ENCODE measurements at regions not wholly inside any gene's neighbourhood (a gene's known extent, or its start where the extent isn't known, plus 50 kb on each side); places are given as distances from the start of the nearest gene placed in this dataset.
"Not testable (repeated sequence)": the region's sequence is repeated elsewhere in the genome, so short reads cannot be mapped to it uniquely, and the experiment has no call there.

DNA sequence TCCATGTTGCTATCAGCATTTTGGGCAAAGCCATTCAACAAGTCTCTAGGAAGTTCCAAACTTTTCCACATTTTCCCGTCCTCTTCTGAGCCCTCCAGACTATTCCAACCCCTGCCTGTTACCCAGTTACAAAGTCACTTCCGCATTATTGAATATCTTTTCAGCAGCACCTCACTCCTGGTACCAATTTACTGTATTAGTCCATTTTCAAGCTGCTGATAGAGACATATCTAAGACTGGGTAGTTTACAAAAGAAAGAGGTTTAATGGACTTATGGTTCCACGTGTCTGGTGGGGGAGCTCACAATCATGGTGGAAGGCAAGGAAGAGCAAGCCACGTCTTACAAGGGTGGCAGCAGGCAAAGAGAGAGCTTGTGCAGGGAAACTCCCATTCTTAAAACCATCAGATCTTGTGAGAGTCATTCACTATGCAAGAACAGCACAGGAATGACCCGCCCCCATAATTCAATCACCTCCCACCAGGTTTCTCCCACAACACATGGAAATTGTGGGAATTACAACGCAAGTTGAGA, 435.6 kb upstream of the GRM7 start:
- H3K36me3 ChIP-seq, result no peaks in the 10 kb centered on the region
- no peak for DNase-seq
- H3K4me1 ChIP-seq (ENCODE audit: insufficient read depth), result no peaks in the 10 kb centered on the region
- no peak overlapping the region for H3K27ac ChIP-seq
- intact Hi-C loops (cut with DNase I), result no loop called here
- no peaks in the 10 kb centered on the region for H3K27me3 ChIP-seq
- peaks cover 0 to 4% of the 10 kb centered on the region in 2 donors for H3K9me3 ChIP-seq
- 85 to 90% (median 90%) methylated on average over 6 of the region's 6 CpGs for WGBS, 3 donors
- TF ChIP-seq, protein P1, sequence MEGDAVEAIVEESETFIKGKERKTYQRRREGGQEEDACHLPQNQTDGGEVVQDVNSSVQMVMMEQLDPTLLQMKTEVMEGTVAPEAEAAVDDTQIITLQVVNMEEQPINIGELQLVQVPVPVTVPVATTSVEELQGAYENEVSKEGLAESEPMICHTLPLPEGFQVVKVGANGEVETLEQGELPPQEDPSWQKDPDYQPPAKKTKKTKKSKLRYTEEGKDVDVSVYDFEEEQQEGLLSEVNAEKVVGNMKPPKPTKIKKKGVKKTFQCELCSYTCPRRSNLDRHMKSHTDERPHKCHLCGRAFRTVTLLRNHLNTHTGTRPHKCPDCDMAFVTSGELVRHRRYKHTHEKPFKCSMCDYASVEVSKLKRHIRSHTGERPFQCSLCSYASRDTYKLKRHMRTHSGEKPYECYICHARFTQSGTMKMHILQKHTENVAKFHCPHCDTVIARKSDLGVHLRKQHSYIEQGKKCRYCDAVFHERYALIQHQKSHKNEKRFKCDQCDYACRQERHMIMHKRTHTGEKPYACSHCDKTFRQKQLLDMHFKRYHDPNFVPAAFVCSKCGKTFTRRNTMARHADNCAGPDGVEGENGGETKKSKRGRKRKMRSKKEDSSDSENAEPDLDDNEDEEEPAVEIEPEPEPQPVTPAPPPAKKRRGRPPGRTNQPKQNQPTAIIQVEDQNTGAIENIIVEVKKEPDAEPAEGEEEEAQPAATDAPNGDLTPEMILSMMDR (IDR thresholded peaks at IDR 0.05), result no peak
- no peak for TF ChIP-seq POLR2A (IDR thresholded peaks at IDR 0.05)
- TF ChIP-seq EP300 (IDR thresholded peaks at IDR 0.05), result no peak
- H3K4me3 ChIP-seq, result no peak overlapping the region

DNA sequence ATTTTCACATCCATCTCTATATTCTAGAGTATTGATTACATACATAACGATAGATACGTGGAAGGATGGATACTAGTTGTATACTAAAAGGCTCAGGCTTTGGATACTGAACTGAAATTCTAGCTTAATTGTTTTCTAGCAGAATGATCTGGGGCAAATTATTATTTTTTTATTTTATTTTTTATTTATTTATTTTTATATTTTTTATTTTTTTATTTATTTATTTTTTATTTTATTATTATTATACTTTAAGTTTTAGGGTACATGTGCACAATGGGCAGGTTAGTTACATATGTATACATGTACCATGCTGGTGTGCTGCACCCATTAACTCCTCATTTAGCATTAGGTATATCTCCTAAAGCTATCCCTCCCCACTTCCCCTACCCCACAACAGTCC, 432.6 kb upstream of the GRM7 start:
- H3K9me3 ChIP-seq; H3K36me3 ChIP-seq; H3K4me3 ChIP-seq; H3K27me3 ChIP-seq; intact Hi-C loops (cut with DNase I); DNase-seq; H3K4me1 ChIP-seq (ENCODE audit: insufficient read depth); H3K27ac ChIP-seq: not testable (repeated sequence)
- 94 to 100% (median 99%) methylated on average over 2 of the region's 2 CpGs for WGBS, 3 donors

DNA sequence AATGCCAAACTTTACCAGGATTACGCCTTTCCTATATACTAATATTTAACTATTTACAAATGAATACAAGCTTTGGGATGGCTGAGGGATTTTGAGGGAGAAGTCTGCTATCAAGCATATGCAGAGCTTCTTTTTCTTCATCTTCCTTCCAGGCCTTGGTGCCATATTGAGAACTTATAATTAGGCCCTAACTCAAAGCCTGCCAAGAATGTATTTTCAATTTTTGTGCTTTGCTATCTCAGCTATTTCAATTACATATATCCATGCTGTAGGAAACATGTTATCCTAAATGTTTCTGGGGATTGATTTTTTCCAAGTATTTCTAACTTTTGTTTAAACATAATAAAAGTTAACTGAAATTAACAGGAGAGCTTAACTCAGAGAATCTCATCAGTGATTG, 425.0 kb upstream of the GRM7 start:
- no peaks in the 10 kb centered on the region for H3K9me3 ChIP-seq
- no peak for DNase-seq
- no peak overlapping the region for H3K4me3 ChIP-seq
- H3K27me3 ChIP-seq, result no peaks in the 10 kb centered on the region
- no peaks in the 10 kb centered on the region for H3K36me3 ChIP-seq
- WGBS, 3 donors, result 76 to 87% (median 83%) methylated on average over 1 of the region's 1 CpG
- no peaks in the 10 kb centered on the region for H3K4me1 ChIP-seq (ENCODE audit: insufficient read depth)
- no peak overlapping the region for H3K27ac ChIP-seq
- no peak for TF ChIP-seq EP300 (IDR thresholded peaks at IDR 0.05)
- no peak for TF ChIP-seq POLR2A (IDR thresholded peaks at IDR 0.05)
- TF ChIP-seq, protein P1 (IDR thresholded peaks at IDR 0.05), result no peak
- intact Hi-C loops (cut with DNase I), result no loop called here

DNA sequence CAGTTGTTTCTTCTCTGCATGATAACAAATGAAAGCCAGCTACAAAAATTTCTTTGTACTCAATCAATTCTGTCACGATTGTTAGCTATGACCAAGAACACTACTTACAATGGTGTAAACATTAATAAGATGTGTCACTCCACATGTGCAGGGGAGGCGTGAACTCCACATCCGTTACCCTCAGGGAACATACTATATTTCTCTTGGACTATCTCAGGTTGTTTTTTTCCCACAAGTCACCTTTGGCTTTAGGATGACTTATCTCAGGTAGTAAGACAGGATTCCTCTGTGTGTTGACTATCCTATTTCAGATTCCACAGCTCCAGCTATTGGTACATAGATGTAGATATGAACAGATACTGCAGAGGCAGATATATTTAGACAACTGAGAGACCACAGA, 423.3 kb upstream of the GRM7 start:
- TF ChIP-seq, protein P1 (IDR thresholded peaks at IDR 0.05), result no peak
- TF ChIP-seq EP300 (IDR thresholded peaks at IDR 0.05) (no peak), POLR2A (IDR thresholded peaks at IDR 0.05) (no peak)
- Histone ChIP-seq H3K4me3 (no peak overlapping the region), H3K27me3 (no peaks in the 10 kb centered on the region), H3K4me1 (ENCODE audit: insufficient read depth) (no peaks in the 10 kb centered on the region), H3K9me3 (no peaks in the 10 kb centered on the region), H3K36me3 (no peaks in the 10 kb centered on the region), H3K27ac (no peak overlapping the region)
- intact Hi-C loops (cut with DNase I), result no loop called here
- no peak for DNase-seq
- WGBS, 3 donors, result 57 to 84% (median 59%) methylated on average over 3 of the region's 3 CpGs

DNA sequence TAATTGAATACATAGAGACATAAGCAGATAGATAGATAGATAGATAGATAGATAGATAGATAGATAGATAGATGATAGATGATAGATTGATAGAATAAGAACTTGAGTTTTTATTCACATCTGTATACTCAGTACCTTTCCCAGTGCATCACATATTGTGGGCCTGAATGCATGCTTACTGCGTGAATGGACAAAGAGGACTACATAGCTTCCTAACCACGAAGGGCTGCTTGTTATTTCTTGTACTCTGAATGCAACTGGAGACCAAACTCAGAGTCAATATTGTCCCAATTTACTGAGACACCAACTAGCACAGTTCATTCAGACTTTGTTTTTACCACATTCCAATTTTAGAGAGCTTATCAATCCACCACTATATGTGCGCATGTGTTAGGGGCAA, 422.9 kb upstream of the GRM7 start:
- WGBS, 3 donors, result 72 to 78% (median 73%) methylated on average over 3 of the region's 3 CpGs

More for the DNA sequence above, 422.9 kb upstream of the GRM7 start:
- DNase-seq, result no peak
- TF ChIP-seq POLR2A (IDR thresholded peaks at IDR 0.05) (no peak), EP300 (IDR thresholded peaks at IDR 0.05) (no peak)
- TF ChIP-seq, protein P1 (IDR thresholded peaks at IDR 0.05), result no peak
- Histone ChIP-seq H3K4me3 (no peak overlapping the region), H3K27ac (no peak overlapping the region), H3K9me3 (no peaks in the 10 kb centered on the region), H3K4me1 (ENCODE audit: insufficient read depth) (no peaks in the 10 kb centered on the region), H3K27me3 (no peaks in the 10 kb centered on the region), H3K36me3 (no peaks in the 10 kb centered on the region)
- intact Hi-C loops (cut with DNase I), result no loop called here
